AG08395 (cell line): ENCODE measurements at regions not wholly inside any gene's neighbourhood (a gene's known extent, or its start where the extent isn't known, plus 50 kb on each side); places are given as distances from the start of the nearest gene placed in this dataset.

ENCODE experiments used
- DNase-seq: peaks from one replicate; pipeline ENCODE4 v3.0.0; 2012; ENCODE audit warnings: mixed read lengths, low spot score

- no peak for DNase-seq
Observed at GRCh38 chr5:173719731-173720082, 103.3 kb upstream of the BOD1 start.

GRCh38 chr5:173720286-173720952, 104.0 kb upstream of the BOD1 start:
- no peak for DNase-seq

- no peak for DNase-seq
Observed at GRCh38 chr5:173720953-173721600, 104.6 kb upstream of the BOD1 start.

GRCh38 chr5:173721601-173722232, 105.3 kb upstream of the BOD1 start:
- no peak for DNase-seq

- no peak for DNase-seq
Observed at GRCh38 chr5:173726846-173727557, 110.6 kb upstream of the BOD1 start.

- no peak for DNase-seq
Observed at GRCh38 chr5:173727839-173728778, 111.7 kb upstream of the BOD1 start.

- DNase-seq, result no peak
Observed at GRCh38 chr5:173729079-173729765, 112.8 kb upstream of the BOD1 start.

GRCh38 chr5:173730632-173731298, 114.3 kb upstream of the BOD1 start:
- DNase-seq, result no peak

GRCh38 chr5:173733021-173733420, 116.6 kb upstream of the BOD1 start:
- DNase-seq, result no peak

GRCh38 chr5:173733425-173733824, 117.0 kb upstream of the BOD1 start:
- DNase-seq, result no peak

- no peak for DNase-seq
Observed at GRCh38 chr5:173733831-173734501, 117.5 kb upstream of the BOD1 start.

GRCh38 chr5:173734716-173735115, 118.3 kb upstream of the BOD1 start:
- no peak for DNase-seq

- no peak for DNase-seq
Observed at GRCh38 chr5:173735184-173735583, 118.7 kb upstream of the BOD1 start.

- DNase-seq, result no peak
Observed at GRCh38 chr5:173735691-173736090, 119.2 kb upstream of the BOD1 start.

GRCh38 chr5:173736374-173736773, 119.9 kb upstream of the BOD1 start:
- no peak for DNase-seq

- DNase-seq, result no peak
Observed at GRCh38 chr5:173736923-173737412, 120.5 kb upstream of the BOD1 start.

GRCh38 chr5:173739741-173740140, 123.3 kb upstream of the BOD1 start:
- no peak for DNase-seq

- DNase-seq, result no peak
Observed at GRCh38 chr5:173740400-173740799, 124.0 kb upstream of the BOD1 start.

- DNase-seq, result no peak
Observed at GRCh38 chr5:173741087-173741486, 124.6 kb upstream of the BOD1 start.
